PC-9 (cell line): ENCODE measurements at regions not wholly inside any gene's neighbourhood (a gene's known extent, or its start where the extent isn't known, plus 50 kb on each side); places are given as distances from the start of the nearest gene placed in this dataset.
"Not testable (repeated sequence)": the region's sequence is repeated elsewhere in the genome, so short reads cannot be mapped to it uniquely, and the experiment has no call there.

Source experiments
- EZH2 ChIP-seq: fragments of 200-600 bp; sonication (generic); IDR thresholded peaks from 2 replicates; pipeline ENCODE4 v1.8.0; 2017; ENCODE audit warnings: antibody characterized with exemption, low read depth
- TF ChIP-seq, protein P1 (sequence below): fragments of 200-600 bp; sonication (generic); conservative IDR thresholded peaks from 2 replicates; pipeline ENCODE4 v1.6.1; 2017; ENCODE audit warnings: mixed run types, antibody characterized with exemption, mild to moderate bottlenecking, moderate library complexity

DNA sequence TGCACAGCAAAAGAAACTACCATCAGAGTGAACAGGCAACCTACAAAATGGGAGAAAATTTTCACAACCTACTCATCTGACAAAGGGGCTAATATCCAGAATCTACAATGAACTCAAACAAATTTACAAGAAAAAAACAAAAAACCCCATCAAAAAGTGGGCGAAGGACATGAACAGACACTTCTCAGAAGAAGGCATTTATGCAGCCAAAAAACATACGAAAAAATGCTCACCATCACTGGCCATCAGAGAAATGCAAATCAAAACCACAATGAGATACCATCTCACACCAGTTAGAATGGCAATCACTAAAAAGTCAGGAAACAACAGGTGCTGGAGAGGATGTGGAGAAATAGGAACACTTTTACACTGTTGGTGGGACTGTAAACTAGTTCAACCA lies 83.8 kb upstream of the VPREB1 start:
- TF ChIP-seq, protein P1, sequence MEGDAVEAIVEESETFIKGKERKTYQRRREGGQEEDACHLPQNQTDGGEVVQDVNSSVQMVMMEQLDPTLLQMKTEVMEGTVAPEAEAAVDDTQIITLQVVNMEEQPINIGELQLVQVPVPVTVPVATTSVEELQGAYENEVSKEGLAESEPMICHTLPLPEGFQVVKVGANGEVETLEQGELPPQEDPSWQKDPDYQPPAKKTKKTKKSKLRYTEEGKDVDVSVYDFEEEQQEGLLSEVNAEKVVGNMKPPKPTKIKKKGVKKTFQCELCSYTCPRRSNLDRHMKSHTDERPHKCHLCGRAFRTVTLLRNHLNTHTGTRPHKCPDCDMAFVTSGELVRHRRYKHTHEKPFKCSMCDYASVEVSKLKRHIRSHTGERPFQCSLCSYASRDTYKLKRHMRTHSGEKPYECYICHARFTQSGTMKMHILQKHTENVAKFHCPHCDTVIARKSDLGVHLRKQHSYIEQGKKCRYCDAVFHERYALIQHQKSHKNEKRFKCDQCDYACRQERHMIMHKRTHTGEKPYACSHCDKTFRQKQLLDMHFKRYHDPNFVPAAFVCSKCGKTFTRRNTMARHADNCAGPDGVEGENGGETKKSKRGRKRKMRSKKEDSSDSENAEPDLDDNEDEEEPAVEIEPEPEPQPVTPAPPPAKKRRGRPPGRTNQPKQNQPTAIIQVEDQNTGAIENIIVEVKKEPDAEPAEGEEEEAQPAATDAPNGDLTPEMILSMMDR, result not testable (repeated sequence)
- TF ChIP-seq EZH2, result not testable (repeated sequence)
